ENCODE measurements at regions not wholly inside any gene's neighbourhood (a gene's known extent, or its start where the extent isn't known, plus 50 kb on each side); places are given as distances from the start of the nearest gene placed in this dataset.

DNA sequence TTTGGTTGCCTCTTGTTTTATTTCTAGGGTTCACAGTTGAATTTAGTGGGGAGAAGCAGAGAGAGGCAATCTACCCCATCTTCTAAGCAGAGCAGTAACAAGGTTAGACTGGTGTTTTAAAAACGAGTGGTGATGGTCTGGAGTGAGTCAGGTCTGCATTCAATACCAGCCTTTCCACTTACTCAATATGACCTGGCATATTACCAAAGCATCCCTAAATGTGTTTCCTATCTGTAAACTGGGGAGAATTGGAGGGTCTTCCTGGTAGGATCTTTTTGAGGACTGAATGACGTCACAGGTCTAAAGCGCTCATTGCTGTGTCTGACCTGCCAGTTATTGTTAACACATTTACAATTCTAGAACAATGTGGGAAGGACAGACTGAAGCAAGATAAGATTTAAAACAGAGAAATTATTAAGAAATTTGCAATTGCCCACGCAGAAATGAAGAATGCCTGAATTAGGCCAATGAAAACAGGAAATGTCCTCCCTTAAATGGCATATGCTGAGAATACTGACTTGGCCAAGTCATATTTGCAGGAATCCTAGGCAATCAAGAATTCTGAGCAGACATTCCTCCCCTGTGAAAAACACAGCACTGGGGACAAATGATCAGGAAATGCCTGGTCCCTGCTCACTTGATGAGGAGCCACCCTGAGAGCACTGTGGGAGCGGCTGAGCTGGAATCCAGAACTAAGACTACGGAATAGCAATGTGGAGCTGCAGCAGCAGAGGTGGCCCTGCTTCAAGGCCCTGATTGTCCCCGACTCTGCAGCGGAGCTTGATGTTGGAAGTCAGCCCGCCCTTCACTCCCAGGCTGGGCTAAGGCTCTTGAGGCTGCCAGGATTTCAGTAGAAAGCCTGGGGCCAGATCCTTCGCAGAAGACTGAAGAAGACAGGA, 184.5 kb upstream of the CXCL12 start:
- no peak overlapping the region for H2AFZ ChIP-seq (ENCODE audit: low read depth, low read length, poor library complexity, severe bottlenecking)

DNA sequence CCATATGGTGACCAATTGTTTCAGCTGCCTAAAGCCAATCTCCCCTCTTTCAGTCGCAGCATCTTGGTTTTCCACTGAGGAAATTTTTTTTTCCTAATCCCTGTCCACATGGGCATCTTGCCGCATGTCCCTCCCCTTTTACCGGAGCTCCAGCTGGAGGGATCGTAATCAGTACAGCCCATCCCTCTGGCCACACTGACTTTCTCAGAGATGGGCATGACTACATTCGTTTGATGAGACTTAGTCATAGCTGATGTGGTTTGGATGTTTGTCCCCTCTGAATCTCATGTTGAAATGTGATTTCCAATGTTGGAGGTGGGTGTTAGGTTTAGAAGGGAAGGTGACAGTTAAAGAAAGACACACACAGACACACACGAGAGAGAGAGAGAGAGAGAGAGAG, 186.8 kb upstream of the CXCL12 start:
- H2AFZ ChIP-seq (ENCODE audit: low read depth, low read length, poor library complexity, severe bottlenecking) = no peak overlapping the region
- no peak overlapping the region for H3K27ac ChIP-seq (ENCODE audit: low read depth, low read length)
- ATAC-seq (no peak), DNase-seq (ENCODE audit: low read depth, low spot score) (no peak)
- H3K36me3 ChIP-seq (ENCODE audit: control insufficient read depth in 1 of 2, insufficient read depth in 2 of 2, low read length in 2 of 2) = no peaks in the 10 kb centered on the region; a peak in 1 of 4 replicates
- no peaks in the 10 kb centered on the region for H3K79me2 ChIP-seq (ENCODE audit: insufficient read depth, low read length)
- H3K9ac ChIP-seq (ENCODE audit: low read length) = no peak overlapping the region
- CTCF ChIA-PET = no interaction called here
- H4K20me1 ChIP-seq (ENCODE audit: insufficient read depth) = no peaks in the 10 kb centered on the region
- BruUV-seq (replicated peaks) = no TSS peak
- intact Hi-C loops (cut with micrococcal nuclease) = no loop called here
- H3K9me2 ChIP-seq (ENCODE audit: insufficient read depth) = no peaks in the 10 kb centered on the region
- no peaks in the 10 kb centered on the region for H3K9me3 ChIP-seq (ENCODE audit: control insufficient read depth in 1 of 2, insufficient read depth in 1 of 2, low read depth in 1 of 2, low read length in 2 of 2)
- H3K4me3 ChIP-seq (replicated peaks in 1 of 2; ENCODE audit: low read depth in 1 of 2, low read length in 2 of 2) = no peak overlapping the region
- POLR2A ChIA-PET = no interaction called here
- H3K4me2 ChIP-seq (ENCODE audit: low read length) = no peak overlapping the region
- peaks cover 6% of the 10 kb centered on the region for H3K27me3 ChIP-seq (ENCODE audit: insufficient read depth, low read length)
- no peaks in the 10 kb centered on the region for H3K4me1 ChIP-seq (ENCODE audit: control insufficient read depth in 1 of 2, insufficient read depth in 2 of 2, low read length in 2 of 2)
- RAD21 ChIA-PET (ENCODE audit: low non-redundant PET in 1 of 2, low total read pairs in 2 of 2, uncharacterized antibody in 2 of 2, unreplicated experiment in 2 of 2) = no interaction called here
- TF ChIP-seq, protein P1, sequence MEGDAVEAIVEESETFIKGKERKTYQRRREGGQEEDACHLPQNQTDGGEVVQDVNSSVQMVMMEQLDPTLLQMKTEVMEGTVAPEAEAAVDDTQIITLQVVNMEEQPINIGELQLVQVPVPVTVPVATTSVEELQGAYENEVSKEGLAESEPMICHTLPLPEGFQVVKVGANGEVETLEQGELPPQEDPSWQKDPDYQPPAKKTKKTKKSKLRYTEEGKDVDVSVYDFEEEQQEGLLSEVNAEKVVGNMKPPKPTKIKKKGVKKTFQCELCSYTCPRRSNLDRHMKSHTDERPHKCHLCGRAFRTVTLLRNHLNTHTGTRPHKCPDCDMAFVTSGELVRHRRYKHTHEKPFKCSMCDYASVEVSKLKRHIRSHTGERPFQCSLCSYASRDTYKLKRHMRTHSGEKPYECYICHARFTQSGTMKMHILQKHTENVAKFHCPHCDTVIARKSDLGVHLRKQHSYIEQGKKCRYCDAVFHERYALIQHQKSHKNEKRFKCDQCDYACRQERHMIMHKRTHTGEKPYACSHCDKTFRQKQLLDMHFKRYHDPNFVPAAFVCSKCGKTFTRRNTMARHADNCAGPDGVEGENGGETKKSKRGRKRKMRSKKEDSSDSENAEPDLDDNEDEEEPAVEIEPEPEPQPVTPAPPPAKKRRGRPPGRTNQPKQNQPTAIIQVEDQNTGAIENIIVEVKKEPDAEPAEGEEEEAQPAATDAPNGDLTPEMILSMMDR (IDR thresholded peaks at IDR 0.05 in 2 of 3, conservative IDR thresholded peaks at IDR 0.05 in 1 of 3; ENCODE audit: borderline replicate concordance in 1 of 3, insufficient read depth in 1 of 3, low read depth in 2 of 3, low read length in 2 of 3) = no peak
- TF ChIP-seq RAD21 (IDR thresholded peaks at IDR 0.05; ENCODE audit: low read depth) = no peak
- no peak for TF ChIP-seq ELF1 (IDR thresholded peaks at IDR 0.05; ENCODE audit: borderline replicate concordance, low read depth)
- TF ChIP-seq, protein P2, sequence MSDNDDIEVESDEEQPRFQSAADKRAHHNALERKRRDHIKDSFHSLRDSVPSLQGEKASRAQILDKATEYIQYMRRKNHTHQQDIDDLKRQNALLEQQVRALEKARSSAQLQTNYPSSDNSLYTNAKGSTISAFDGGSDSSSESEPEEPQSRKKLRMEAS (IDR thresholded peaks at IDR 0.05) = no peak
- TF ChIP-seq TCF7L2 (IDR thresholded peaks at IDR 0.05; ENCODE audit: borderline replicate concordance, extremely low read depth, insufficient read depth, insufficient read length) = no peak
- TF ChIP-seq POLR2AphosphoS5 (IDR thresholded peaks at IDR 0.05; ENCODE audit: low read depth, low read length) = no peak
- TF ChIP-seq SIN3A (IDR thresholded peaks at IDR 0.05; ENCODE audit: low read depth) = no peak
- TF ChIP-seq POLR2A (IDR thresholded peaks at IDR 0.05; ENCODE audit: borderline replicate concordance, extremely low read depth, insufficient read depth, insufficient read length) = no peak
- TF ChIP-seq CEBPB (IDR thresholded peaks at IDR 0.05; ENCODE audit: low read depth) = no peak
- TF ChIP-seq EGR1 (IDR thresholded peaks at IDR 0.05; ENCODE audit: low read depth) = no peak
- TF ChIP-seq, protein P3, sequence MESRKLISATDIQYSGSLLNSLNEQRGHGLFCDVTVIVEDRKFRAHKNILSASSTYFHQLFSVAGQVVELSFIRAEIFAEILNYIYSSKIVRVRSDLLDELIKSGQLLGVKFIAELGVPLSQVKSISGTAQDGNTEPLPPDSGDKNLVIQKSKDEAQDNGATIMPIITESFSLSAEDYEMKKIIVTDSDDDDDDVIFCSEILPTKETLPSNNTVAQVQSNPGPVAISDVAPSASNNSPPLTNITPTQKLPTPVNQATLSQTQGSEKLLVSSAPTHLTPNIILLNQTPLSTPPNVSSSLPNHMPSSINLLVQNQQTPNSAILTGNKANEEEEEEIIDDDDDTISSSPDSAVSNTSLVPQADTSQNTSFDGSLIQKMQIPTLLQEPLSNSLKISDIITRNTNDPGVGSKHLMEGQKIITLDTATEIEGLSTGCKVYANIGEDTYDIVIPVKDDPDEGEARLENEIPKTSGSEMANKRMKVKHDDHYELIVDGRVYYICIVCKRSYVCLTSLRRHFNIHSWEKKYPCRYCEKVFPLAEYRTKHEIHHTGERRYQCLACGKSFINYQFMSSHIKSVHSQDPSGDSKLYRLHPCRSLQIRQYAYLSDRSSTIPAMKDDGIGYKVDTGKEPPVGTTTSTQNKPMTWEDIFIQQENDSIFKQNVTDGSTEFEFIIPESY (IDR thresholded peaks at IDR 0.05; ENCODE audit: extremely low read depth, insufficient replicate concordance, low read length) = no peak
- TF ChIP-seq YY1 (IDR thresholded peaks at IDR 0.05; ENCODE audit: extremely low read depth, insufficient replicate concordance, low read depth, low read length) = no peak
- TF ChIP-seq CBX3 (IDR thresholded peaks at IDR 0.05; ENCODE audit: low read depth) = no peak

More for the DNA sequence above, 184.5 kb upstream of the CXCL12 start:
- DNase-seq (ENCODE audit: low read depth, low spot score) (no peak), ATAC-seq (no peak)
- Histone ChIP-seq H3K9ac (ENCODE audit: low read length) (no peak overlapping the region), H3K4me3 (replicated peaks in 1 of 2; ENCODE audit: low read depth in 1 of 2, low read length in 2 of 2) (no peak overlapping the region), H3K9me3 (ENCODE audit: control insufficient read depth in 1 of 2, insufficient read depth in 1 of 2, low read depth in 1 of 2, low read length in 2 of 2) (no peaks in the 10 kb centered on the region), H3K79me2 (ENCODE audit: insufficient read depth, low read length) (no peaks in the 10 kb centered on the region), H3K4me1 (ENCODE audit: control insufficient read depth in 1 of 2, insufficient read depth in 2 of 2, low read length in 2 of 2) (no peaks in the 10 kb centered on the region), H3K27ac (ENCODE audit: low read depth, low read length) (no peak overlapping the region), H3K4me2 (ENCODE audit: low read length) (no peak overlapping the region), H3K9me2 (ENCODE audit: insufficient read depth) (no peaks in the 10 kb centered on the region), H3K36me3 (ENCODE audit: control insufficient read depth in 1 of 2, insufficient read depth in 2 of 2, low read length in 2 of 2) (no peaks in the 10 kb centered on the region; a peak in 1 of 4 replicates), H4K20me1 (ENCODE audit: insufficient read depth) (no peaks in the 10 kb centered on the region), H3K27me3 (ENCODE audit: insufficient read depth, low read length) (peaks cover 6% of the 10 kb centered on the region)
- no peak for TF ChIP-seq CEBPB (IDR thresholded peaks at IDR 0.05; ENCODE audit: low read depth)
- intact Hi-C loops (cut with micrococcal nuclease) = no loop called here
- POLR2A ChIA-PET = no interaction called here
- no TSS peak for BruUV-seq (replicated peaks)
- CTCF ChIA-PET = no interaction called here
- RAD21 ChIA-PET (ENCODE audit: low non-redundant PET in 1 of 2, low total read pairs in 2 of 2, uncharacterized antibody in 2 of 2, unreplicated experiment in 2 of 2) = no interaction called here

Data from HCT116 (cell line).